Stimulated activated CD4-positive, alpha-beta T cell treated with anti-CD3 and anti-CD28 coated beads, Interleukin-12 subunit alpha, Interleukin-12 subunit beta, amount 100 ng/mL, for 24 hours (primary cell): ENCODE measurements at regions not wholly inside any gene's neighbourhood (a gene's known extent, or its start where the extent isn't known, plus 50 kb on each side); places are given as distances from the start of the nearest gene placed in this dataset.
"Not testable (repeated sequence)": the region's sequence is repeated elsewhere in the genome, so short reads cannot be mapped to it uniquely, and the experiment has no call there.

Source experiments
- DNase-seq, 2 experiments: peaks; one replicate each; pipeline ENCODE4 v3.0.0-alpha.2; 2020; ENCODE audit warnings: low read depth in 2 of 2

DNA sequence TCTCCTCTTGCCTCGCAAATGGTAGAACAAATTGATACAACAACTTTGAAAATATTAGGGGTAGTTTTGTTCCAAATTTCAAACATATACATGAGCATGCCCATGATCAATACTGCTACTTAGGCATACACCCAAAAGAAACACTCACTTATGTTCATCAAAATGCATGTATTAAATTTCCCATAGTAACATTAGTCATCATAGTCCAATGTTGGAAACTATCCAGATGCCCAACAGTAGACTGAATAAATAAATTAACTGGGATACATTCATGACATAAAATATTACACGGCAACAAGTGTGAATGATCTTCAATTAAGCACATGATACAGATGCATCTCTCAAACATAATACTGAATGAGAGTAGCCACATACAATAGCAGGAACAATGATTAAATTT is 391.6 kb downstream of the CDH11 start:
- no peak for DNase-seq

DNA sequence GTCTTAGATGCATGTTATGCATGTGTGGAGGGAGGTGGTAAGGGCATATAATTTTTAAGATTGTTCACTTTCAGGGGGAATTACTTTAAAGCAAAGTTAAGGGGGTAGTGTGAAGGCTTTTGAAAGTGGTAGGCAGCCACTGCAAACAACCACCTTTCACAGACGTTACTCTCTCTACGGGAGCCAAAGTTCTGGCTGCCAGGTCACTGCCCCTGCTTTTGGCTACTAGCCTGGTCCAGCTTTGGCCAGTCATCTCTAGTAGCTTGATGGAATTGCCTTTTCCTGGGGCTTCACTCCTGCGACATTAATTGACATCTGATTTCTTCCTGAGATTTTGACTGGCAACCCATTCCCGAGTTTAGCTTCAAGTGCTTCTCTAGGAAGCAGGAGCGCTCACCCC is 397.5 kb downstream of the CDH11 start:
- no peak for DNase-seq

DNA sequence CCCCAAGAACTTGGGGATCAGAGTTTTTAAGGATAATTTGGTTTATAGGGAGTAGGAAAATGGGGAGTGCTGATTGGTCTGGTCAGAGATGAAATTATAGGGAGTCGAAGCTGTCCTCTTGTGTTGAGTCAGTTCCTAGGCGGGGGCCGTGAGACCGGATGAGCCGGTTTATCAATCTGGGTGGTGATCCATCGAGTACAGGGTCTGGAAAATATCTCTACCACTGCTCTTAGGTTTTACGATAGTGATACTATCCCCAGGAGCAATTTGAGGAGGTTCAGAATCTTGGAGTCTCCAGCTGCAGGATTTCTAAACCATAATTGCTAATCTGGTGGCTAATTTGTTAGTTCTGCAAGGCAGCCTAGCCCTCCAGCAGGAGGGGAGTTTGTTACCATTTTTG is 403.4 kb downstream of the CDH11 start:
- DNase-seq, result no peak

DNA sequence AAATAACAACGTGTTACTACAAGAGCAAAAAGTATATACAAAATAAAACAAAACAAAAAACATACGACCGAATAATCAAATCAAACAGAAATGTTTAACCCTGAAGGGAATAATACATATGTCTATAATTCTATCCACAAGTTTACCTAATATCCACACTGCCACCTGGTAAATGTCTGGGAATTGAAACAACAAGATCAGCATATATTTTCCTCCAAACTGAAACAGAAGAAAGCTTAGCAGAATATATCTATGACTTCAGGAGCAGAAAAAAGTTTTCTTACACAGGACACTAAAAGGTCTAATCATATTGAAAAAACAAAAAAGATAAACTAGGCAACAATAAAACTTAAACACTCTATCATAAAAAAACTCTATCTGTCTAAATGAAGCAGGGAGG is 404.0 kb downstream of the CDH11 start:
- no peak for DNase-seq

DNA sequence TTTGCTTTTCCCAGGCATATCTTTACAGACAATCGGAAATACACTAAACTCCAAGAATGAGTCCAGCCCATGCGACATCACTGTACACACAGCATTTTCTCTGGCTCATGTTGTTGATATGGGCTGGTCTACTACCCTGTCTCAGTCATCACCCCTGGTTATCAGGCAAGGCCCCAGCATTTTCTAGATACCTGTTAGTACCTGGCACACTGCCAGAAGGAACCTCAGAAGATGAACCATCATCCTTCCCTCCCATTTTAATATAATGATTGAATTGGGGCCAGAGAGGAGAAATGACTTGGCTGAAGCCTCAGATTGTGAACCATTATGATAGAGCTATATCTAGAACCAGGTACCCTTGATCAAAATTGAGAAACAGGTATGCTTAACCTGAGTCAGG is 406.2 kb downstream of the CDH11 start:
- DNase-seq, result no peak

DNA sequence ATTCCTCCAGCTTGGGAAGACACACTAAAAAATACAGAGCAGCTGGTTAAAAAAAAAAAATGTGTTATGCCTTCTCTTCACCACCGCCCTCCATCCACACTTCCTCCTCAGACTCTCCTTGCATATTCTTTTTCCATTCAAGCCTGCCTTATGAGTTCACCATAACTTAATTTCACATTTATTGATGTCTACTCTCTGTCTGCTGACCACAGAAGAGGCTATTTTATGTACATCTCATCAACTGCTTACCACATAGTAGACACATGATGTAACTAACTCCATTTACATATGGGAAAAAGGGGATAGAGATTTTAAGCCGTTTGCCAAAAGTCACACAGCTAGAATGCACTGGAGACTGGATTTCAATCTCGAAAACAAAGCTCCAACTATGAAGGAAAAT is 409.8 kb downstream of the CDH11 start:
- DNase-seq, result no peak

DNA sequence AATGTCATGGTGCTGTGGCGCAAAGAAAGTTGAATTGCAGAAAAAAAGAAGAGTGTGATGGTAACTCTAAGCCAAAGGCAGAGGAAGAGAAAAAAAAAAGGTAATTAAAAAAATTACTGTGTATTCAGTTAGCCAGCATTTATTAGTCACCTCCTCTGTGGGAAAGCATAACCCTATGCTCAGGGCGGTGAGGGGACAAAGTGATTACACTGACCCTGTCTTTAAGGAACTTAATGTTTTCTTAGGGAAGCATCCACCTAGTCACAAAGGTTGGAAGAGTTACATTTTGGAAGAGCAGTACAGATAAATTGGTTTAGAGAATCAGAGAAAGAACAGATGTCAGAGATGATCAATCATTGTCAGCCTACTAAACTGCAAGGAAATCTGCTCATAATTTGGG is 410.3 kb downstream of the CDH11 start:
- no peak for DNase-seq

DNA sequence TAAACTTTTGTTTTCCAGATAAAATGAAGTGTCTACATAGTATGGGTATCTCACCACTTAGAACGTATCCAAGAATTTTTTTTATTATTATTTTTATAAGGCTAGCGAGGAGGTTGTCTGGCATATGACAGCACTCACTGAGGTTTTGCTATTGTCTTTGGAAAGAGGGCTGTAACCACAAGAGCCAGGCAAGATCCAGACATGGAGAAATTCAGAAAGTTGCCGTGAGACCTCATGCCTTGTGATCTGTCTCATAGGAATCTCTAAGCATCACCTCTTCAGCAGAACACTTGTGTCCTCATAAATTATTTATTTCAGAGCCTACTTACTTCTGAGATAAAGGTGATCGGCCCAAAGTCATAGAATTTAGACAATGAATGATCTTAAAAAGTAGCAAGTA is 410.8 kb downstream of the CDH11 start:
- no peak for DNase-seq

DNA sequence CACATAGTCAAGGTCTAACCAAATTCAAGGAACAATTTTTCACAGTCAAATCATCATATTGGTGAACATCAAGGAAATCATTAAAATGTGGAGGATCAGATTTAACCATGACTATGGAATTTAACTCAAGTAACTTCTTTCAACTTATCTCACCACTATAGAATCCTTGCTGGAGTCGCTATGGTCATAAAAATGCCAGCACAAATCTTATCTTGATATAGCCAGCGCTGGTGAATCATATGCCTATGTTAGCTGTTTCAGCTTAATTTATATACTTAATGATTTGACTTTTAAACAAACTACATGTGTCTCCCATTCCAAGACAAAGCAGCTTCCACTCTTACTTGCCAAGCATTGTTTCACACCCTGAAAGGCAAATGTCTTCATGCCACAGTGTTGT is 416.4 kb downstream of the CDH11 start:
- no peak for DNase-seq

DNA sequence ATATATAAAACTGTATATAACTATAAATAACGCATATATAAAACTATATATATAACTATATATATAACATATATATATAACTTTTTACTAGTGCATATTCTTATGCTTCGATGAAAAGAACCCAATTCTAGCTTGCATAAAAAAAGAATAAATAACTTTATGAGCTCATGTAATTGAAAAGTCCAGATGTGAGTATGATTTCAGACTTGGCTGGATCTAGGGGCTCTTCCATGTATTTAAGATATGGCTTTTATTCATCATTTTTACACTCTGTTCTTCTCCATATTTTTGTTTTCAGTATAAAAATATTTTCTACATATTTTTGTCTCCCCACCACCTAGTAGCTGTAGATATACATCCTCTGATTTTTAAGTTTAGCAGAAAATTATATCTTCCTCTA is 417.5 kb downstream of the CDH11 start:
- DNase-seq, result no peak

DNA sequence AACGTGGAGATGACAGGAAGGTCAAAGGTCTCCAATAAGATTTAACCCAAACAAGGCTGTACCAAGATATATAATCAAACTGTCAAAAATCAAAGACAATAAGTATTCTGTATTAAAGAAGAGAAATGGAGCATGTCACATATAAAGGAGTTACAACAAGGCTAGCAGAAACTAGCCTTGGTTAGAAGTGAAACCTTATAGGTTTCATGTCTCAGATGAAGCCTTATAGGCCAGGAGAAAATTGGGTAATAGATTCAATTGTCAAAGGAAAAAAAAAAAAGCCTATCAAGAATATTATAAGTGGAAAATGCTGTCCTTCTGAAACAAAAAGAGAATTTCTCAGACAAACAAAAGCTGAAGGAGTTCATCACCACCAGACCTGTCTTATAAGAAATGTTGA is 419.4 kb downstream of the CDH11 start:
- DNase-seq, result no peak

DNA sequence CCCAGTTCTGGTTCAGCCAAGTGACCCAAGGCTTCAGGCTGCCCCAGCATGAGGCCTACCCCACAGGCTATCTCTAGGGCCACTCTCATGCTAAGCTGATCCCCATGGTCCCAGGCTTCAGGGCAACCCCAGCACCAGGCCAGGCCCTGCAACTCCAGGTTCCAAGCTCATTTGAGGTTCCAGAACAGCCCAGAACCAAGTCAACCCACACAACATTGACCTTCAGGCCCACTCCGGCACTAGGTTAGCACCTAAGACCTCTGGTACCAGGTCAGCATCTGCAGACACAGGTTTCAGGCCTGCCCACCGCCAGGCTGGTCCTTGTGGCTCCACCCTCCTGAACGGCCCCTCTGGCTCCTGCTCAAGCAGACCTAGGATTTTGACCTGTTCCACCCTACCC is 421.2 kb downstream of the CDH11 start:
- no peak for DNase-seq

DNA sequence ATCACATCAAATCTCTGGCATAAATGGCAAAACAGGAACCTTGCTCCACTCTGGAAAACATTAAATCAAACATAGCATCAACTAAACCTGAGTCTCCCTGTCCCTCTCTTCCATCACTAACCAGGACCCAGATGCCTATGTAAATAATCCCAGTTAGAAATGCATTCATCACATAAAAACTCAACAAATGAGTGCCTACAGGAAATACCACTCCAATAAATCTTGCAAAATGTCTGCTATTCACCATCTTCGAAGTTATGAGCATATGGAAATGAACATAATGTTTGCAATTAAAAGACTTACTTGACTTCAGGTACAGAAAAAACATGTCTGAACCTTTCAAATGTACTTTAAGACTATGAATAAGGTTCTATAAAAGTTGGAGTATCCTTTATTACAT is 425.0 kb downstream of the CDH11 start:
- DNase-seq, result no peak

DNA sequence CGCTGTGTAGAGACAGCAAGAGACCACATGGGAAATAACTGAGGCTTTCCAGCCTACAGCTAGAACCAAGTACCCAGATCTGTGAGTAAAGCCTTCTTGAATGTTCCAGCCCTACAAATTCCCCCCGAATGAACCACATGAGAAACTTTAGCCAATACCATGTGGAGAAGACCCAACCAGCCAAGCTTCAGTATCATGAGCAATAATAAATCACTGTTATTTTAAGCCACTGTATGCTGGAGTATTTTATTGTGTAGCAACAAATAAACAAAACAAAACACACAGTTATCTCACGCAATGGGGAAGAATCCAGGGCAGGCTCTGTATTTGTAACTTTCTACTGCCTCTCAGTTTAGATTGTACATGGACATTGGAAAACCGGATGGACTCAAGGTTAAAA is 426.2 kb downstream of the CDH11 start:
- no peak for DNase-seq

DNA sequence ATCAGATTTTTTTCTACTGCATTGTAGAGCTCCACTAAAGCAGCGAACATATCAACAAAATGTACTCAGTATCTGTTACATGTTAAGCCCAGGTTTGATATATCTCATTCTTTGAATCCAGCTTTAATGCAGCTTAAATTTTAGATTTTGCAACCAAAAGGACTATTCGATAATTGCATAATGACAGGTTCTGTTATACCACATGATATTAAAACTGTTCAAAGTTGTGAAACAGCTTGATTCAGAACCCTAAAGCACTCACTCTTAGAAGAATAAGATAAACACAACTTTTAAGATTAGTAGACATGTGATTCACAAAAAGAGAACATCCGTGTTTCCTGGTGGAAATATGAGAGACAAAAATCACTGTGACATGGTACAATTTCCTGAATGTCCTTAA is 427.9 kb downstream of the CDH11 start:
- DNase-seq, result no peak

DNA sequence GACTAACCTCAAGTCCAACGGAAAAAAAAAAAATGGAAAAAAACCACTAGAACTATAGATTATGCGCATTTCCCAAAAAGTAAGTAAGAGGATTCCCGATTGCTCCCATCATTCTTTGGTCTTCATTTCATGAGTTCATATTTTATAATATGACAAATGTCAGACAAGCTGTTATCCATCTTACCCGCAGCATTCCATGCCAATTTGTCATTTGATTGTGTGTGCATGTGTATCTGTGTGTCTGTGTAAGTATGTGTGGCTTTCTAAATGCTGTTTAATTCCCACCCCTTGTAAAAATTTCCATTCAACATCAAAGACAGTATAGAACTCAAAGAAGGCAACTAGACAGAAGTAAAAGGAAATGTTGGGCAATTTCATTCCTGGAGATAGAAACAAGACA is 434.1 kb downstream of the CDH11 start:
- no peak for DNase-seq

DNA sequence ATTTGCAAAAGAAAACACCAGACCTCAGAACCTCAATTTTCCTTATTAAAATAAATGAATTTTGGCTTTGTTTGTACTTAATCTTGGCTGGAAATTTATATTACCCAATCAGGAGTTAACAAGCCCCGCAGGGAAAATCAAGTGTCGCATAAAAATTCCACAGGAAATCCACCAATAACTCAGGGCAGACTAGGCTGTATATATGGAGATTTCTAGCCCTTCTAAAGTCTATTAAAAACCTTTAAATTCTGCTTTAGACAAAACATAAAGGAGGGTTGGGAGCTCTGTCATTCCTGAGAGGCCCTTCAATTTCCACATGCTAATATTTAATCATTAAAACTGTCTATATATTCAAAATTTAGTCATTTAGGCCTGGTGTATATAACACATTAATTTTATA is 434.7 kb downstream of the CDH11 start:
- no peak for DNase-seq

DNA sequence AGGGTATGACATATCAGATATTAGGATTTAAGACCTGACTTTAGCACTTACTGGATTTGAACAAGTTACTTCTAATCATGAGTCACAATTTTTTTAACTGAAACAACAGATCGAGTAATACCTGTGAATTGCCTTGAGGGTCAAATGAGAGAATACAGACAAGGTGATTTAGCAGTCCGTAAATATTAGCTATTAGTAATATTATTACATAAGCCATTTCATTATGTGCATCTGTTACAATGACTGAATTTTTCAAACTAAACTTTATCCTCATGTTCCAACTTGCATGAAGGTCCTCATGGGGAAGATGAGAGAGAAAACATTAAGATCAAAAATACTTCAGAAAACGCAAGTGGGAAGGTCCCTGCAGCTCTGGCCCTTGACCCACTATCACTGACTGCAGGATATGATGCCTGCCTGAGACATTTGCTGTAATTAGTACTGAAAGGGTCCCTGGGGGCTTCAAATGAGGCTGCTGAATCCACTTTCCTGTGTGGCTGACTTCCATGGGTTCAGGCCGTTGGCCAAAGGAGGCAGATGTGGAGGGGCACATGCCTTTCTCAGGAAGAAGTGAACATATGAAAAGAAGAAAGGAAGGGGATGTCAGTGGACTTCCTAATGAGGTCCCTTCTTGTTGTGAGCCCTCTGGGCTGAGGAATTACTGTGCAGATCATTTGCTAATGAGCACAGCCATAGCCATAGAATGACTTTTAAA is 441.7 kb downstream of the CDH11 start:
- DNase-seq, result no peak

DNA sequence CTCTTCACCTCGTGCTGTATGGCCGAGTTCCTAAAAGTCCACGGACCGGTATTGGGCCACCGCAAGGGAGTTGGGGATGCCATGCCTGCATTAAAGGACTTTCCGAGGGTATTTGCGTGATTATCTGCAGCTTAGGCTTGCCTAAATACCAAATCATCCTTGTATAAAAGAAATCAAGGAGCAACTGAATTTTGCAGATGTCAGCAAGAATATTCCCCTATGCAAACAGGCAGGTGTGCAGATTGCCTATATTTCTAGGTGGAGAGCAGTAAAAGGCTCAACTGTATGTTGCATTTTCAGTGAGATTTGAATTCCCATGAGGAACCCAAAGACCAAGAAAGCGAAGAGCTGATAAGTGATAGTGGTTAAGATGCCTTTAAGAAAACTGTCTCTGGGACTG is 452.3 kb downstream of the CDH11 start:
- DNase-seq, result no peak

DNA sequence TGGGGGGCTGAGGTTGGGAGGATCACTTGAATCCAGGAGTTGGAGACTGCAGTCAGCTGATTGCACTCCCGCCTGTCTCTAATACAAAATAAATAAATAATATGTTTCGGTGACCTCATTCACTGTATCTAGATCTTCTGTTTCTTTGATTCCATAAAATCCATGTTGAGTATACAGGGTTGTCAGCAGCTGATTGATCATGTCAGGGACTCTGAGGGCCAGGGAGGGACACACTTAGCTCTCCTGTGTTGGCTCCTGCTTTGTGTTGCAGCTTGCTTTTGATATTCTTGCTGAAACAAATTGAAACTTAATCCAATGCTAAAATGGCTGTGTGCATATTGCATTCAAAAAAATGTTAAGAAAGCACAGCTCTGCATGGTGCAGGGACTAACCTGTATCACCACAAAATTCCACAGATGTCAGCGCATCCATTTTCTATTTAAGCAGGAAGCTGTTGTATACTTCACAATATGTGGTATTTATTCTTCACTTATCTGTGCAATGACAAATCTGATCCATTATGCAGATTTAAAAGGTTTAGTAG is 454.5 kb downstream of the CDH11 start:
- no peak for DNase-seq

DNA sequence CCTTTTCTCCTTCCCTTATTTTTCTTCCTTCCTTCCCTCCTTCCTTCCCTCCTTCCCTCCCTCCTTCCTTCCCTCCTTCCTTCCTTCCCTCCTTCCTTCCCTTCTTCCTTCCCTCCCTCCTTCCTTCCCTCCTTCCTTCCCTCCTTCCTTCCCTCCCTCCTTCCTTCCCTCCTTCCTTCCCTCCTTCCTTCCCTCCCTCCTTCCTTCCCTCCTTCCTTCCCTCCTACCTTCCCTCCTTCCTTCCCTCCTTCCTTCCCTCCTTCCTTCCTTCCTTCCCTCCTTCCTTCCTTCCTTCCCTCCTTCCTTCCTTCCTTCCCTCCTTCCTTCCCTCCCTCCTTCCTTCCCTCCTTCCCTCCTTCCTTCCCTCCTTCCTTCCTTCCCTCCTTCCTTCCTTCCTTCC is 459.6 kb downstream of the CDH11 start:
- not testable (repeated sequence) for DNase-seq

DNA sequence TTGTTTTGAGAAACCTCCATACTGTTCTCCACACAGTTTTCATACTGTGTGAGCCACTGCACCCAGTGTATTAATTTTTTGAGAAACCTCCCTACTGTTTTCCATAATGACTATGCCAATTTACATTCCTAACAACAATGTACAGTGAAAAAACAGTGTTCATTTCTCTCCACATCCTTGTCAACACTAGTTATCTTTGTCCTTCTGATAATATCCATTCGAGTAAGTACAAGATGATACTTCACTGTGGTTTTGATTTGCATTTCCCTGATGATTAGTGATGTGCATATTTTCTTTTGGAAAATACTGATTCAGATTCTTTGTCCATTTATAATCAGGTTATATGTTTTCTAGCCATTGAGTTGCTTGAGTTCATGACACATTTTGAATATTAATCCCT is 462.0 kb downstream of the CDH11 start:
- no peak for DNase-seq

DNA sequence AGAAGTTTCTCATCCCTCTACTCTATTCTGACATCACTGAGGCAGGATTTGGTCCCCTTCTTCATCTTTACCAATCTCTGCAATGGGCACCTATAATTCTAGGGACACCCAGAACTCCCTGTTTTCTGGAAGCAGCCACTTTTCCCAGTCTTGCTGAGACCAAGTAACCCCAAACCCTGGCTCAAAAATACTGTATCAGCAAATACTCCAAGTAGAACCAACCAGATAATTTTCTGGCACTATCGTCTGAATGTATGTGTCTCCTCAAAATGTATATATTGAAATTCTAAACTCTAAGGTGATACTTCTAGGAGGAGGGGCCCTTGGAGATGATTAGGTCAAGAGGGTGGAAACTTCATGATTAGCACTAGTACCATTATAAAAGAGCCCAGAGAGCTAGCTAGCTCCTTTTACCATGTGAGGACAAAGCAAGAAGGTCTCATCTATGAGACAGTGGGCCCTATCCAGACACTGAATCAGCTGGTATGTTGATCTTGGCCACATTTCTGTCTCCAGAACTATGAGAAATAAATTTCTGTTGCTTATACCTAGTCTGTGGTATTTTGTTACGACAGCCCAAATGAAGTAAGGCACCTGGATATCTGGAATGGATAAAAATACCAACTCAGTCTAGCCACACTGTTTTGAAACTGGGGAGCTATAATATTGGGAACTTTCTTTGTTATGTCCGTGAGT is 464.4 kb downstream of the CDH11 start:
- DNase-seq, result no peak

DNA sequence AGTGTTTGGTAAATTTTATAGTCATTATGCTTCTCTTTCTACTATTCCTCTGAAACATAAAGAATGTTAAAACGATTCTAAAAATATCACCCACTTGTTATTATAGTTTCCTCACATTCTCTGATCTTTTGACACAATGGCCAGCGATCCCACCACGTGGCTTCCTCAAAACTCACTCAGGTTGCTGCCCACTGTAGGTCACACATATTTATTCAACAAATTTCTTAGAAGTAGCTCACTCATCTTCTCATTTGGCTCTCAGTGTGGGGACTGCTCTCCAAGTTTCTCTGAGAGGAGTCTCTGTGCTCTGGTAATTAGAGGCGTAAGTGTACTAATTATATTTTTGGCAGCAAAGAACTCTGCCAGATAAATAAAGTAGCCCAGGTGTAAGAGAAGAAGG is 465.4 kb downstream of the CDH11 start:
- no peak for DNase-seq
